ENCODE measurements at regions not wholly inside any gene's neighbourhood (a gene's known extent, or its start where the extent isn't known, plus 50 kb on each side); places are given as distances from the start of the nearest gene placed in this dataset.

DNA sequence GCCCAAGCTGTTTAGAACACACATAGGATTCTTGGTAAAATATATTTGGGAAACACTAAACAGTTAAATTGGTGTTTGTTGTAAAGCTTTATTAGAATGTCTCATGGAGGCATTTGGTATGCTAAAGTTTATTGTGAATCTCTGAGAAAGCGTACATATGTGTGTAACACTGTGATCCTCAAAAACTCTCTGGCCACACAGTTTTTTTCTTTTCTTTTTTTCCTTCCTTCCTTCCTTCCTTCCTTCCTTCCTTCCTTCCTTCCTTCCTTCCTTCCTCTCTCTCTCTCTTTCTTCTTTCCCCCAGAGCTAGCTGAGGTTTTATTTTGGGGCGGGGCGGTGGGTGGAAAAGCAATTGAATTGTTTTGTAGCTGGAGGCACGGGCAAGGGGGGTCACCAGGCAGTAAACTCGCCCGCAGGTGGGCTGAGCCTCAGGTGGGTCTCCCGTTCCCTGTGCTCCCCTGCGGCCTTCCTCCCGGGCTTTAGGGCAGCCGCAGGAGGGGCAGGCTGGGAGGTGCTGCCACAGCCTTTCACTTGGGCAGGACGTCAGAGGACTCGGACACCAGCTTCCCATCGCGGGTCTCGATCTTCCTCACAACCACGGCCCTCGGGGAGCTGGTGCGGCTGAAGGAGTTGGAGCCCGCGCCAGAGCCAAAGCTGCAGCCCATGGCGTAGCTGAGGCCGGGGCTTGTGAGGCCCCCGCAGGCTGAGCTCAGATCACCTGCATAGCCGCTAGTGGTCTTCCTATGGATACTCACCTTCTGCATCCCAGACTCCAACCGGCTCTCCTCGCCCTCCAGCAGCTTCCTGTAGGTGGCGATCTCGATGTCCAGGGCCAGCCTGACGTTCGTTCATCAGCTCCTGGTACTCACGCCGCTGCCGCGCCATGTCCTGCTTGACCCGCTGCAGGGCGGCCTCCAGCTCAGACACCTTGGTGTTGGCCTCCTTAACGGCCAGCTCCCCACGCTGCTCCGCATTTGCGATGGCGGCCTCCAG lies 459.0 kb downstream of the GATA3 start:
- TF ChIP-seq CTCF (IDR thresholded peaks at IDR 0.05) = no peak
- no peak for DNase-seq
- H3K4me3 Mint-ChIP-seq = no peak overlapping the region
- H3K36me3 Mint-ChIP-seq (ENCODE audit: low read depth) = no peaks in the 10 kb centered on the region
- no peak overlapping the region for H3K27ac Mint-ChIP-seq
- peaks cover 6% of the 10 kb centered on the region for H3K4me1 Mint-ChIP-seq
- peaks cover 58% of the 10 kb centered on the region for H3K27me3 Mint-ChIP-seq (ENCODE audit: low read depth, poor library complexity)
- H3K9me3 Mint-ChIP-seq = peaks cover 5% of the 10 kb centered on the region

DNA sequence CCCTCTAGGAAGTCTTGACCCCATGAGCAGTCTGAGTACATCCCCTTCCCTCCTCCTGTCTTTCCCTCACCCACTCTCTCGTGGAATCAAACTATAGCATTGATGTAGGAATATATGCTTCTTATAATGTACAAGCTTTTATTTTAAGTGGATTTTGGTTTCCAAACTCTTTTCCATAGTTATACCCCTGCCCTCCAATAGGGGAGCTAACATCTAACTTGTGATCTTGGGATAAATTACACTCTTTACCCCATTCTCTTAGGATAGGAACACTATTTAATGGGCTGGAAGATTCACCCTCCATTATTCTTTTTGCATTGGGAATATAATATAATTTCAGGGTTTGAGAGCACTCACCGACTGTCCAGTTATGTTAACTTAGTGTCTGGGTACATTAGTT lies 465.9 kb downstream of the GATA3 start:
- Mint-ChIP-seq H3K4me3 (no peak overlapping the region), H3K9me3 (peaks cover 7% of the 10 kb centered on the region), H3K4me1 (peaks cover 12% of the 10 kb centered on the region), H3K36me3 (ENCODE audit: low read depth) (no peaks in the 10 kb centered on the region), H3K27me3 (ENCODE audit: low read depth, poor library complexity) (peaks cover 40% of the 10 kb centered on the region), H3K27ac (no peak overlapping the region)
- no peak for TF ChIP-seq CTCF (IDR thresholded peaks at IDR 0.05)
- no peak for DNase-seq

DNA sequence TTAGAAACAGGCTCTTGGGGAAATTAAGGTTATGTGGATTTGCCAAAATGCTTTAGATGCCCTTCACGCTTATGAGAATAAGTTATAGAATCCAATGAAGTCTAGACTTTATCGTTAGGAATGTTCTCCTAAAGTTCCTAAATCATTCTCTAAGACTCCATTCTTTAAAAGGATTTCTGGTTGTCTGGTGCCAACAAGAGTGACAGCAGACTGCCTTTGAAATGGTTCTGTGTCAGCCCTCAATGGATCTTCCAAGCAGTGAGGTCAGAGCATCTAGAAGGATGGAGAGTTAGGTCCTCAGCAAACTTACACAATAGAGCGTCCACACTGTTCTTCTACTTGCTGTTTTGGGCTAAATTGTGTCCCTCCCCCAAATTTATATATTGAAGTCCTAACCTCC lies 473.3 kb downstream of the GATA3 start:
- Mint-ChIP-seq H3K4me1 (peaks cover 17% of the 10 kb centered on the region), H3K27ac (no peak overlapping the region), H3K9me3 (peaks cover 48% of the 10 kb centered on the region), H3K36me3 (ENCODE audit: low read depth) (peaks cover 6% of the 10 kb centered on the region), H3K27me3 (ENCODE audit: low read depth, poor library complexity) (peaks cover 20% of the 10 kb centered on the region), H3K4me3 (no peak overlapping the region)
- TF ChIP-seq CTCF (IDR thresholded peaks at IDR 0.05) = no peak
- DNase-seq = no peak

DNA sequence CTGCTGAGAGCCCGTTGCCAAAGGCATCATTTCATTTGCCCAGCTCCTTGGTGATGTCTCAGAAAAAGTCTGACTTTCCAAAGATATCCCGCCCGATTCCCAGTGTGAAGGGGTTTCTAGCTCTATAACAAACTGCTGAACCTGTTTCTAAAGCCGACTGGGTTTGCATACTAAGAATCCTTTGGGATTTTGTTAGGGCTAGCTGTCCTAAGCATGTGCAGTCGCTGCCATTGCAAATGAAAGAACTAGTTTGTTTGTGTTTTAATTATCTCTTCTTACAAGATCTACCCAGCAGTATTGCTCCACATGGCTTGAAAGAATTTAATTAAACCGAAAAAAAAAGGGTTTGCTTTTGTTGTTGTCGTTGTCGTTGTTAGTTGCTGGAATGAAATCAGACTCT lies 476.6 kb downstream of the GATA3 start:
- H3K27me3 Mint-ChIP-seq (ENCODE audit: low read depth, poor library complexity) = peaks cover 21% of the 10 kb centered on the region
- H3K4me1 Mint-ChIP-seq = peaks cover 42% of the 10 kb centered on the region
- DNase-seq = no peak
- peaks cover 6% of the 10 kb centered on the region for H3K36me3 Mint-ChIP-seq (ENCODE audit: low read depth)
- no peak overlapping the region for H3K4me3 Mint-ChIP-seq
- H3K9me3 Mint-ChIP-seq = peaks cover 44% of the 10 kb centered on the region
- TF ChIP-seq CTCF (IDR thresholded peaks at IDR 0.05) = no peak
- H3K27ac Mint-ChIP-seq = no peak overlapping the region

DNA sequence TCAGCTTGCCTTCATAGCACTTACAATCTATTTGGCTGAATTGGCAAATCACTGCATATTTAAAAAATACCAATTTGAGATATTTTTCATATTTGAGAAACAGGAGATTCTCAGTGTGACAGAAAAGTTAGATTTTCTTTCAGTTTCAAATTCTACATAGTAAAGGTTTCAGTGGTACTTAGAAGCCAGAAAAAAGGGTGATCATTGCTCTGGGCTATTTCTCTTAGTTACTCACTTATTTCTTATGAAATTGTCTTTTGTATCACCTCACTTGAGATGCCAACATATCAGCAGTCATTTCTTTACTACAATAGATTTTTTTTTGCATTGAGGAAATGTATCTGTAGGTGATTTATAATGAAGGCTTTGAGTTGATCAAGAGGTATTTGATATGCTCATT lies 478.2 kb downstream of the GATA3 start:
- Mint-ChIP-seq H3K9me3 (peaks cover 29% of the 10 kb centered on the region), H3K27ac (no peak overlapping the region), H3K27me3 (ENCODE audit: low read depth, poor library complexity) (peaks cover 19% of the 10 kb centered on the region), H3K4me3 (no peak overlapping the region), H3K4me1 (peaks cover 52% of the 10 kb centered on the region), H3K36me3 (ENCODE audit: low read depth) (peaks cover 6% of the 10 kb centered on the region)
- TF ChIP-seq CTCF (IDR thresholded peaks at IDR 0.05) = no peak
- no peak for DNase-seq

DNA sequence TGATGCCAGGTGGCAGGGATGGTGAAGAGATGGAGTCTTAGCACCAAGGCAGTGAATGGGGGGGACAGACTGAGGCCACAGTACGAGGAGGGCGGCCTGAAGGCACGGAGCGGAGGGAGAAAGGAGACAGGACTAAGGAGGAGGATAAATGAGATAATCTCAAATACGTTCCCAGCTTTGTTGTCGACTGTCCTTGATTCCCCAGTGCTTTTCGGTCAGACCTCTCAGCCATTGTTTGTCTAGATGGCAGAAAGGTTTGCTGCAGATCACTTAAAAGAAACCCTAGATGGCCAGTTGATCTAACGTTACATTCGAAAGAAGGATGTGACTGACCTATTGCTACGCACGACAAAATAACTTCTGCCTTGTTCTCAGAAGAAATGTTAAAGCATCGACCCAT lies 479.0 kb downstream of the GATA3 start:
- peaks cover 52% of the 10 kb centered on the region for H3K4me1 Mint-ChIP-seq
- H3K27ac Mint-ChIP-seq = peak overlapping the region; percentile 93
- peaks cover 14% of the 10 kb centered on the region for H3K27me3 Mint-ChIP-seq (ENCODE audit: low read depth, poor library complexity)
- H3K4me3 Mint-ChIP-seq = peak overlapping the region; percentile 37
- peak; percentile 14 for DNase-seq
- TF ChIP-seq CTCF (IDR thresholded peaks at IDR 0.05) = no peak
- peaks cover 4% of the 10 kb centered on the region for H3K36me3 Mint-ChIP-seq (ENCODE audit: low read depth)
- peaks cover 27% of the 10 kb centered on the region for H3K9me3 Mint-ChIP-seq

All from nephron progenitor cell (in vitro differentiated cells).